HG03175 (cell line): ENCODE measurements at regions not wholly inside any gene's neighbourhood (a gene's known extent, or its start where the extent isn't known, plus 50 kb on each side); places are given as distances from the start of the nearest gene placed in this dataset.
"Not testable (repeated sequence)": the region's sequence is repeated elsewhere in the genome, so short reads cannot be mapped to it uniquely, and the experiment has no call there.

ENCODE experiments used
- ATAC-seq: cut with Tn5 transposase; IDR thresholded peaks from one replicate; pipeline ENCODE4 v1.9.1; 2021; ENCODE audit warnings: mild to moderate bottlenecking, moderate library complexity; ENCODE audit not compliant: unreplicated experiment

DNA sequence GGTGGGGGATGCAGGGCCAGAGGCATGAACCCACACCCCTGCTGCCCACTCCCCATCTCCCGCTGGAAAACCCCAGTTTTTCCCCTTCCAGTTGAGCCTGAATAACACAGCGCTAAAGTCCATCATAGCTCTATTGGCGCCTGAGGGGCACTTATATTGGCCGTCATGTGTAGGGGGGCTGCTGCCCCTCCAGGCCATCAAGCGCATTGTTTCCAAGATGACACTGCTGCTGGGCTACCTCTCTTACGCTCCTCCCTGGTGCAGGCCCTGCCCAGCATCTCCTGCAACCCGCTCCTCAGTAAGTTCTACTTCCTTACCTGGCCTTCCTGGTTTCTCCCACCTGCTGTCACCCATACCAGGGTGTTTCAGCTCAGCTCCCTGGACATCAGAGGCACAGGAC is 205.0 kb upstream of the RPL34 start:
- ATAC-seq, result no peak

DNA sequence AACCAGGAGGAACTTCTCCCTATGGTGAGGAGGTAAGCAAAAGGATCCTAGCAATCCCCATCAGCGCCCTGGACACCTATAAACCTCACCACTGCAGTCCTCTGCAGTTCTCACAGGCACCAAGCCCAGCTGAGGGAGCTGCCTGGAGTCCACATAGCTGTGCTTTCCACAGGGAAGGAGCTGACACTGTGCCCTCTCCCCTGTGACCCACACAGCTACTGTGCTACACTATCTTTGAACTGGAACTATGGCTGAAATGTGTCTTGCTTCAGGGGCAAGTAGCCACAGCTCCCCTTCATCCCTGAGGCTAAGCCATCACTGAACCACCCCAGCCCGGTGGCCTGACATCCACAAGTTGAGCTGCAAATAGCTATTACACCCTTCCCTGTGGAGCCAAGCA is 208.5 kb upstream of the RPL34 start:
- ATAC-seq, result no peak

DNA sequence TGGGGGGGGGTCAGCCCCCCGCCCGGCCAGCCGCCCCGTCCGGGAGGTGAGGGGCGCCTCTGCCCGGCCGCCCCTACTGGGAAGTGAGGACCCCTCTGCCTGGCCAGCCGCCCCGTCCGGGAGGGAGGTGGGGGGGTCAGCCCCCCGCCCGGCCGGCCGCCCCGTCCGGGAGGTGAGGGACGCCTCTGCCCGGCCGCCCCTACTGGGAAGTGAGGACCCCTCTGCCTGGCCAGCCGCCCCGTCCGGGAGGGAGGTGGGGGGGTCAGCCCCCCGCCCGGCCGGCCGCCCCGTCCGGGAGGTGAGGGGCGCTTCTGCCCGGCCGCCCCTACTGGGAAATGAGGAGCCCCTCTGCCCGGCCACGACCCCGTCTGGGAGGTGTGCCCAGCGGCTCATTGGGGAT is 210.7 kb upstream of the RPL34 start:
- ATAC-seq, result not testable (repeated sequence)

DNA sequence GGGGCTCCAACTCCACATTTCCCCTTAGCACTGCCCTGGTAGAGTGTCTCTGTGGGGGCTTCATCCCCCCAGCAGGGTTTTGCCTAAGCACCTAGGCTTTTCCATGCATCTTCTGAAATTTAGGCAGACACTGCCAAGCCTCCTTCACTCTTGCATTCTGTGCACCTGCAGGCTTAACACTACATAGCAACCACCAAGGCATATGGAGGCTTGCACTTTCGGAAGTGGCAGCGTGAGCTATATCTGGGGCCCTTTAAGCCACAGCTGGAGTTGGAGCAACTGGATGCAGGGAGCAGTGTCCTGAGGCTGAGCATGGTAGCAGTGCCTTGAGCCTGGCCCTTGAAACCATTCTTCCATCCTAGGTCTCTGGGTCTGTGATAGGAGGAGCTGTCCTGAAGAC is 214.8 kb upstream of the RPL34 start:
- ATAC-seq, result no peak

DNA sequence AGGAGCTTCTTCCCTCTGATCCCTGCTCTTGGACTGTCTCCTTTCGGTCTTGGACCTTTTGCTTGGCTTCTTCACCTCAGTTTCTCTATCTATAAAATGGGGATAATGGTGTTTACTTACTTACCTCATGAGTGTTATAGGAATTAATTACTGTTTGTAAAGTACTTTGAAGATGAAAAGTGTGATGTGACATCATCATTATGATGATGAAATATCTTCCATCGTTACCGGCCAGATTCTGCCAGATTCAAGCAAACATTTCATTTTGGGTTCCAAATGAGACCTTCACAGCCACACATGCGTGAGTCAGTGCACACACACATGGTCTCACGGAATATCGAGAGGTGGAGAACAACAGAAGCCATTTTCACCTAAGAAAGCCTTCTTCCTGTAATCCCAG is 220.1 kb upstream of the RPL34 start:
- ATAC-seq, result no peak

DNA sequence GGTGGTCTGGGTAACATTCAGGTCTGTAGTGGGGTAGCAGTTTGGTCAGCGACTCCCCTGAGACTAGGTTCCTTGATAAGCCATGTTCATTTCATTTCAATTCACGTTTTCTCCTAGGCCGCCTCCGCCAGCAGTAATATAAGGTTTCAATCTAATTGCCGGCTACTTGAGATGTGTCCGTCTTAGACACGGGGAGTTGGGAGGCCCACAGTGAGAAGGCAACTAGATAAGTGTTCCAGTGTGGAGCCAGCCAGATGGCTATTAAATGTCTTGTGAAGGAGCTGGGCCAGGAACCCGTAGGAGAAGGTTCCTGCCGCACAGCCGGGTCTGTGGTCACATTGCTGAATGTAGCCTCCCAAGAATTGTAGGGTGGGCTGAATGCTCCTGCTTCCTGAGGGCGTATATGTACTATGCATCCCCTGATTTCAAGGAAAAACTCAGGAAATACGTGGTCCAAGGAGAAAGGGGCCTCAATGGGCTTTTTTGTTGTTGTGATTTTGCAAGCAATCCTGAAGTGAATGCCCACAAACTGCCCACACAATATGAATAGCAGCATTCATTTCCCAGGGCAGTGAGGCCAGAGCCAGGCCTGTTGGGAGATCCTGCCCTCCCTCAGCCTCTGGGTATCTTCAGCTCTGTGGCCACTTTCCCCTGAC is 220.6 kb upstream of the RPL34 start:
- no peak for ATAC-seq

DNA sequence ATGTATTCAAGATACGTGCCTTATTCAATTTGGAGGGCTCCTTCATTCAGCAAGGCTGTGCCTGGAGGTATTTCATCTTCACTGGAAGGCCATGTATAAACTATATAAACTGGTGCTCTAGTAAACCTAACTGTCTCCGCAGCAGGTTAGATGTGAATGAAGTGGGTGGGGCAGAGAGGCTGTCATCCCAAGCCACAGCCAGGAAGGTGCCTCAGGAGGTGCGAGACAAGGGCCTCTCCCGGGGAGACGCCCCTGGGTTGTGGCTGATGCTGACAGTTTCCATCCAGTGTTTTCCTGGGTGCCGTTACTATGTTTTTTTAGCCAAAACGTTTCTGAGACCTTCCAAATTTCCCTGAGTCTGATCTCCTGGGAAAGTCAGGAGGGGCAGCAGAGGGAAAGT is 221.5 kb upstream of the RPL34 start:
- no peak for ATAC-seq

DNA sequence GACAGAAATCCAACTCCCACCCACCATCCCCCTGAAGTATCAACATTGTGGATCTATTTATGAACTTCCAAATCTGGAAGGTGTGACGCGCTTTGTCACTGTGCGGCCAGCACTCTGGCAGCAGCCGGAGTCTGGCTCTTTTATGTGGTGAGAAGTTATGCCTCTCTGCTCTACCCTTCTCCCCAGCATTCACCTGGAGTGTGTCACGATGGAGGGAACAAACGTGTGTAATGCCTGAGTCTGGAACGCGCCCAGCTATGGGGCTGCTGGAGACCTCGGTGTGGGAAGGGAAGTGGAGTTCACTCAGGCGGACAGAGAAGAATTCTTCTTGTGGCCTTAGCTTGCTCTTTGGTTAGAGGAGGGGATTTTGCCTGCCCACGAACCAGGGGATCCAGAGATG is 222.1 kb upstream of the RPL34 start:
- no peak for ATAC-seq

DNA sequence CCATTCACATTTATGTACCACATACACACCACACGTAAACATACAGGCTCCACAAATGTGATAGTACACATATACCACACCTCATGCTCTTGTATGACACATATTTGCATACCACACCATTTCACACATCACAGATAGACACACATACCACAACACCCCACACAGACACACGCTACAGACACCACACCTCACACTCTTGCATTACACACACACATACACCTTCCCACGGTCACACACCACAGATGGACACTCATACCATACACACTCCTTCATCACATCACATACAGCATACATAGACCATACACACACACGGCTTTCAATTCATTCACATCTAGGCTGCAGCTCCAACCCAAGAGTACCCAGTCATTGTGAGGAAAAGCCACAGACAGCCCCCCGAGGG is 222.5 kb upstream of the RPL34 start:
- ATAC-seq, result no peak

DNA sequence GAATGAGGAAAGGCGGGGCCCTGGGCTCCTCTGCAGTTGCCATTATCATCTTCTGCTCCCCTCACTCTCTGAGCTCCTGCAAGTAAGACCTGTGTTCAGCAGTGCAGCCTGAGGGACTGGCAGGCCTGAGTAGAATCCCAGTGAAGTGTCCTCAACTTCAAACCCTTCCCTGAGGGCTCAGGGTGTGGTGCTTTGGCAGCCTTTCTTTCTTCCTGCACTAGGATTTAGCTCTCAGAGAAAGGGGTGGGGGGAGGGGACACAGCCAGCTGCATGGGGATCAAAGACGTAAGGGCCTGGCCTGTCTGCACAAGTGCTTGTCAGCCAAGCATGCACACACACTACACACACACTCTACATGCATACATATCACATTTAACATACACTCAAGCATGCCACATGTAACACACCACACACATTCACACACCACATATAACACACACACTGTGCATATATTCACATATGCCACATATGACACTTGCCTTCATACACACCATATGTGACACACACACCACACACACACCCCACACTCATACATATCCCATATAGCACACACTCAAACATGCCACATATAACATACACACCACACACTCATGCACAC is 223.4 kb upstream of the RPL34 start:
- ATAC-seq, result no peak

DNA sequence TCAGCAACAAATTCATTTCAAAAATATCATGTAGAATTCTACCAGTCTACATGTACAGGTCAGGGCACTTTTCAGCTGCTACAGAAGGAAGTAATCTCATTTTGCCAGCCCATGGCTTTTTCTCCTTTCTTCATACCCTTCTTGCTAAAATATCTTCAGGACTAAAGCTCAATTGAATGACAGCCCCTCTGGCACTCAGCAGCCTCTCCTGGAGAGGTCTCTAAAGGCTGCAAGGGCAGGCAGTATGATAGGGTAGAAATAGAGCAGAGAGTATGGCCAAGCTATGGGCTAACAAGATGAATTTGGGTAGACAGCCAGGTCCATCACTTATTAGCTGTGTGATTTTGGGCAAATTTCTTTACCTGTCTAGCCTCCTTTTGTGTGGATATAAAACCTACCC is 224.6 kb upstream of the RPL34 start:
- no peak for ATAC-seq

DNA sequence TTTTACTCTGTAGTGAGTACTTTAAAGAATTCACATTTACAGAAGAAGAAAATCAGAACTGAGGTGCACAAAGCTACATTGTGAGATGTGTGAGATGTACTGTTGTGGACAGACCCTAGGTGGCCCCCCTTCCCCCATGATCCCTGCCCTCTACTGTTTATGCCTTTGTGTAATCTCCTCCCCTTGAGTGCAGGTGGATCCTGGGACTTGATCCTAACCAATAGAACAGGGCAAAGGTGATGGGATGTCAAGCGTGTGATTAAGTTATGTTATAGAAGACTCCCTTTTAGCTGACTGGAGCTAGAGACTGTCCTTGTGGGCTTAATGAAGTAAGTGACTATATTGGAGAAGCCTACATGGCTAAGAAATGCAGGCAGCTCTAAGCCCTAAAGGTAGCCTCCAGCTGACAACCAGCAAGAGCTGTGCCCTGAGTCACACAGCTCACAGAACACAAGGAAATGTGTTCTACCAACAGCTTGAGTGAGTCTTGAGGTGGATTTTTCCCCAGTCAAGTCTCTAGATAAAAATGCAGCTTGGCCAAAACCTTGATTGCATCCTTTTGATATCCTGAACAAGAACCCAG is 225.2 kb upstream of the LEF1 start:
- ATAC-seq, result no peak

DNA sequence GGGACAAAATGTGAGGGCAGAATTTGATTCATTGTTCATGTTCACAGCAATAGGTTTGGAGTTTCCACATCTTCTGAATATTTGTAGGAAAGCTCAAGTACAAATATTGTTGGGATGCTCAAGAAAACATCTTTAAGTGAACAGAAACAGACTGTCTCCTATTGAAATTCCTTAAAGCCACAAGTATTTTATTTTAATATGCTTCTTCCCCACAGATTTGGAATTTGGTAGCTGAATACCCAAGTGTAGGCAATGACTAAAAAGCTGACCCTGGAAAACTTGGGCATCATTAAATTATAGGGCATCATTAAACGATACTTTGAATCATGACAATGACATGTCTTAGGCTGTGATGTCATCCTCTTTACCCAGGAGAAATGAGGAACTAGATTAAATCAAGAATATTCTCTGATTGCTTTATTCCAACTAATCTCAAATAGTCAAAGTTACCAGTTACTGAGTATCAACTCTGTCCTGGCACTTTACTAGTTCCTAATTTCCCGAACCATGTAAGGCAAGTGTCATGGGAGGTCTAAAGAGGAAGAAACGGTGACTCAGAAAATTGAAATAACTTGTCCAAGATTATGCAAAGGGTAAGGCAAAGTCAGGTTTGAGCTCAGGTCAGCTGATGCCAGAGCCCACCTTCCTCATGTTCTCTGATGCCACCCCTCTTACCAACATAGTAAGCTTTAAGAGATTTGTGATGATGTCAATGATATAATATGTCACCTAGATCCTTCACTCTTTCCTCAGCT is 223.1 kb upstream of the LEF1 start:
- no peak for ATAC-seq

DNA sequence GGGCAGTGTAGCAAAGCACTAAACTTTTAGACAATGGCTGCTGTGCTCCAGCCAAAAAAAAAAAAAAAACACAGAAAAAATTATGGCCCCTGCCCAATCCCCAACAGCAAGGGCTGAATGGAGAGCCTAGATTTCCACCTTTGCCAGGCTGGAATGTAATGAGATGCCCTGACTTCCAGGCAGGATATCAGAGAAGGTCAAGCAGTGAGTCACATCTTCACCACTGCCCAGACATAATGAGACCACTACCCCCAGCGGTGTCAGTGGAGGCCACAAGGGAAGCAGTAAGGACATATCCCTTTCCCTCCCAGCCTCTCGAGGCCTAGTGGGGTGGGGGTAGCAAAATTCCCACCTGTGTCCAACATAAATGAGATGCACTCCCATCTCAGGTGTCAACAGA is 216.3 kb upstream of the LEF1 start:
- ATAC-seq, result peak; percentile 14

DNA sequence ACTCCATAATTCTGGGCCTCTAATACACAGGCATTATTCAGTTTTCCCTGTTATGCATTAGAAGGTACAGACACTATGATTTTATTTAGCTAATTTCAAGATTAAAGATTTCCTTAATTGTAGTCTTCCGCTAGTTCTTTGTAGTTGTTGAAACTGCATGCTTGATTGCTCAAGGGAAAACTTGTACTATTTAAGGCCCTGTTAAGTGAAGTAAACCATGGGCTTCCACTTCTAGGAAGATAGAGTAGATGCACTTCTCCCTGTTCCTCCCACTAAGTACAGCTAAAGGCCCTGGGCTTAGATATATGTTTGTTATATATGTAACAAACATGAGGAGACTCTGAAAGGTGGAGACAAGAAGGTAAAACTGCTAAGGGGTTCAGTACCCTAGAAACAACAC is 215.8 kb upstream of the LEF1 start:
- peak; percentile 42 for ATAC-seq

DNA sequence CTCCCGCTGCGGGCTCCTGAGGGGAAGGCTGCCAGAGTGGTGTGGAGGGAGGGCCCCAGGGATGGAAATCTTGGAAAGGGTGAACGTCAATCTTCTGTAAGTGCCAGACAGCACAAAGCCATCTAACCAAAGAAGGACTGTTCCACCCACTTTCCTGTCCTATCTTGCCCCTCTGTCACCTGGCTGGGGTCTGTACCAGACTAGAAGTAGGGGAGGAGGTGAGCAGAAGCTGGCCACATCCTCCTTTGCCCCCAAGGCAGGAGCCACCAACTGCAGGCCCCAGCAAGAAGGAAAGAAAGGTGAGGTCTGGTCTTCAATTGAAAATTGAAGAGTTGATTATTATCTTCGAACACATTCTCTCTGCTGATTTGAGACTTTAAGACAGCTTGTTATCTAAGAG is 214.4 kb upstream of the LEF1 start:
- no peak for ATAC-seq

DNA sequence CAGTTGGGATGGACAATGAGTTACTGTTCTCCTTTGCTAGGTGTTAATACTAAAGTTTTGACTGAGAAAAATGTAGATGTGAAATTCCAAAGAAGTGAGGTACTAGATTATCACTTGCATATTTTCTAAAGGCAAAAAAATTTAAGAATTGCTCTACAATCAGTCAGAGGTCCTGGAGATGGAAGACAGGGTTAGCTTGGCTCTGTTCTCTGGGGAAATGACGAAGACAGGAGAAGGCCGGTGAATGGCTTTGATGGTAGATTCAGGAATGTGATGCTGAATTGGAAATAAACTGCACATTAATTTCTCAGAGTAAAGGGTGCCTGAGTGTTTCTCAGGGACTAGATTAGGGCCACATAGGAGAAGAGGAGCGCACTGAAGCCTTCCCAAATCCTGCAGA is 214.0 kb upstream of the LEF1 start:
- ATAC-seq, result no peak

DNA sequence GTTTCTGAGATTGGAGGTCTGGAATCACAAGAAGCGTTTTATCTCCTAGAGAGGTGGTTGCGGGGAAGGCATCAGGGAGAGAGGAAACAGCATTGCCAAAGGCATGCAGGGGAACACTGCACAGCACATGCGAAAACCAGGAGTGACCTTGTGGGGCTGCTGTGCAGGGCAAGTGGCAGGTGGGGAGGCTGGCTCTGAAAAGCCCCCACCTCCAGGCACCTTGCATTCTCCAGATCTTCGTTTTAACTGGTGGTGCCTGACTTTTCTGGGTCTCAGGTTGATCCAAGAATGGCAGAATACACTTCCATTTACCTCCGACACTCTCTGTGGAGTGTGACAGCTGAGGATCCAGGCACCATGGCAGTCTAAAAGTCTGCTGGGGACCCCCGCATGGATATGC is 209.4 kb upstream of the LEF1 start:
- no peak for ATAC-seq

DNA sequence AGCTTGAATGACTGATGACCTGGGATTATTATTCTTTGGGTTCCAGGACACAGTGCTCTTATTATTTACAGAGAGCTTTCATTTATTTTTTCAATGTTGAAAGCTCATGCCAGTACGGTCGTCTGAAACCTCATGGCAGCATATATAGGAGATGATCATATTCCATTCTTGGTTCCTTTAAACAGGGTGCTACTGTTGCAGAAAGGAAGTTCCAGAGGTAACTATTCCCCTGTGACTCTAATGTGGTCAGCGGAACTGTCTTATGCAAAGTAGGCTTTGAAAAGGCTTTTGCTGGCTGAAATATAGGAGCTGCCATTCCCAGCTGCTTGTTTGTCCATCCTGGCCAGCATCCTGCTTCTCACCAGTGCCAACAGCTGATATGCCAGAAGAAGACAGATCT is 208.3 kb upstream of the LEF1 start:
- no peak for ATAC-seq

DNA sequence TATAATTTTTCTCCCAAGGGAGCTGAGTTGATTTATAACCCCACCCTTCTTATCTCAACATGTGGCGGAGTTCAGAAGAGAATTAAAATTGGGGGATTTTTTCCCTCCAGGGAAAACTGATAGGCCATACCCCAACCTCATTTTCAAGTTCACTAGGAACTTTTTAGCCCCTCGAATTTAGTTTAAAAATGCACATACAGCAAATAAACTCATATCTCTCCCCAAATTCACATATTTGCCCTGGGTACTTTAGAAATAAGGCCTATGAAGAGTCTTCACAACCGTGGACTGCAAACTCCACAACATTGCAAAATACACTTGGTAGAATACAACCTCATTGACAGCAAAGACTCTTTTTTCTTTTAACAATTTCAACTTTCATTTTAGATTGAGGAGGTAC is 206.7 kb upstream of the LEF1 start:
- no peak for ATAC-seq

DNA sequence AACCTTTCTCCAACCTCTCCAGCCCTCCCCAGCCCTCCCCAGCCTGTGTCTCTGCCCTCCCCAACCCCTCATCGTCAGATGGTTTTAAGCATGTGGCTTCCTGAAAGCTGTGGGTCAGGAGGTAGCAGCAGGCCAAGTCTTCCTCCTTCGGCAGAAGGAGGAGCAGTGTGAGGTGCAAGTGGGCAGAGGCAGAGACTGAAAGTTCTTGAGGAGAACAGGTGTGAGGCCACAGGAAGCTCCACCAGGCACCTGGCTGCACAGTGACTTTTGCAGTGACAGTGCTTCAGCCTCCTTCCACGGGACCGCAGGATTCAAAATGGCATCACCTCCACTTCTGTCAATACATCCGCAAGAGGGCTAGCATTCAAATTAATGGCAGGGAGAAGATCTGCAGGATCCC is 203.9 kb upstream of the LEF1 start:
- ATAC-seq, result no peak

DNA sequence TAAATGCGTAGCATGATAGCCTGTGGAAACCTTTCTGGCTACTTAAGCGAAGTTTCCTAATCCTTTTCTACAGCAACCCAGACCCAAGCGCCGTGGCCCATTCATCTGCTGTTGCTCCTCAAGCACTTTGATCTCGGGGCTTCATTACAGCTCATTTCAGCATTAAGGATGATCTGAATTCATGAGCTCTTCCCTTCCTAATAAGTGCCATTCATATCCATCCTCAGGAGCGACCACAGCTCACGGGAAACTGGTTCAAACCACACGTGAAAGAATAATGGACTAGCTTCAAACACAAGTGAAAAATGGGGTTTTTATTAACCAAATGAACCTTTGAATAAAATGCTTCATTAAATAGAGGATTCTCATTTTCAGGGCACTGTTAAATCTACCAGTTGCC is 202.6 kb upstream of the LEF1 start:
- no peak for ATAC-seq
